H1 (cell line): ENCODE measurements at regions not wholly inside any gene's neighbourhood (a gene's known extent, or its start where the extent isn't known, plus 50 kb on each side); places are given as distances from the start of the nearest gene placed in this dataset.

Experiments
- CTCF ChIA-PET: fragments of 300-600 bp; sonication (Branson Sonifier 250); formaldehyde crosslinking; loops from one replicate; lab custom pipeline; 2021; ENCODE audit not compliant: partially characterized antibody; lab: Charles Lee
- POLR2A ChIA-PET: fragments of 300-600 bp; sonication (Branson Sonifier 250); formaldehyde crosslinking; loops from one replicate; lab custom pipeline; 2021; ENCODE audit warnings: inconsistent platforms; ENCODE audit not compliant: partially characterized antibody; lab: Charles Lee
- DNase-seq, 2 experiments: peaks; one replicate each; pipeline versions ENCODE4 v3.0.0 to v3.0.0-alpha.2; 2010 to 2022; ENCODE audit warnings: low spot score in 2 of 2, low read depth in 1 of 2, mixed read lengths in 1 of 2
- FAIRE-seq: peaks from 2 replicates; lab custom pipeline; 2011; peaks lifted over from hg19 to GRCh38; lab: Jason Lieb, UNC
- H2AFZ ChIP-seq: 2 replicates; pipeline ENCODE4 v1.8.1; 2012; ENCODE audit warnings: low read length, inconsistent platforms
- H2AK5ac ChIP-seq: 2 replicates; pipeline ENCODE4 v1.6.1; 2013; ENCODE audit warnings: low read depth, low read length
- H2BK120ac ChIP-seq: replicated peaks from 2 replicates; pipeline ENCODE3; 2013; ENCODE audit warnings: low read depth, low read length, inconsistent platforms
- H2BK12ac ChIP-seq: 2 replicates; pipeline ENCODE4 v1.6.1; 2013; ENCODE audit warnings: low read depth, low read length
- H2BK15ac ChIP-seq: 2 replicates; pipeline ENCODE4 v1.6.1; 2013; ENCODE audit warnings: low read length
- H2BK20ac ChIP-seq: 2 replicates; pipeline ENCODE4 v1.6.1; 2013; ENCODE audit warnings: low read length
- H2BK5ac ChIP-seq: 2 replicates; pipeline ENCODE4 v1.6.1; 2013; ENCODE audit warnings: low read depth, low read length
- H3K14ac ChIP-seq: 2 replicates; pipeline ENCODE4 v1.6.1; 2013; ENCODE audit warnings: inconsistent platforms; ENCODE audit not compliant: insufficient read length
- H3K18ac ChIP-seq: 2 replicates; pipeline ENCODE4 v1.6.1; 2013; ENCODE audit warnings: low read length; ENCODE audit errors: extremely low read depth
- H3K23ac ChIP-seq: 2 replicates; pipeline ENCODE4 v1.6.1; 2013; ENCODE audit warnings: inconsistent platforms; ENCODE audit not compliant: insufficient read length
- H3K23me2 ChIP-seq: 2 replicates; pipeline ENCODE4 v1.6.1; 2013; ENCODE audit warnings: low read depth, low read length
- H3K27ac ChIP-seq: 2 replicates; pipeline ENCODE4 v1.6.1; 2011; ENCODE audit warnings: low read depth, low read length, inconsistent platforms
- H3K27me3 ChIP-seq, 4 experiments: replicated peaks in 1 of 4; 1 replicate in 1 of 4; 2 replicates in 3 of 4; pipeline versions ENCODE4 v1.6.1 to v1.8.1; 2011 to 2013; ENCODE audit warnings: low read length in 3 of 4, mild to moderate bottlenecking in 3 of 4, inconsistent platforms in 2 of 4, mixed read lengths in 2 of 4, moderate library complexity in 1 of 4; ENCODE audit not compliant: control insufficient read depth in 3 of 4, insufficient read depth in 3 of 4; ENCODE audit errors: extremely low read depth in 1 of 4
- H3K36me3 ChIP-seq, 4 experiments: 2 replicates each; pipeline versions ENCODE4 v1.6.1 to v1.8.1; 2011 to 2013; ENCODE audit warnings: mild to moderate bottlenecking in 4 of 4, low read length in 3 of 4, moderate library complexity in 2 of 4, control low read depth in 1 of 4, inconsistent platforms in 1 of 4; ENCODE audit not compliant: insufficient read depth in 4 of 4, control insufficient read depth in 2 of 4
- H3K4ac ChIP-seq: replicated peaks from 2 replicates; pipeline ENCODE3; 2013; ENCODE audit warnings: low read length, low read depth, mixed read lengths, inconsistent platforms; ENCODE audit not compliant: insufficient read length
- H3K4me1 ChIP-seq, 4 experiments: replicated peaks in 1 of 4; 1 replicate in 1 of 4; 2 replicates in 3 of 4; pipeline versions ENCODE4 v1.6.1 to v1.8.1; 2011 to 2013; ENCODE audit warnings: low read length in 3 of 4, inconsistent platforms in 2 of 4, mixed read lengths in 1 of 4; ENCODE audit not compliant: insufficient read depth in 4 of 4, control insufficient read depth in 3 of 4
- H3K4me2 ChIP-seq, 2 experiments: 2 replicates each; pipeline versions ENCODE4 v1.6.1 to v1.8.1; 2011 to 2013; ENCODE audit warnings: low read depth in 2 of 2, low read length in 2 of 2, control low read depth in 1 of 2, inconsistent platforms in 1 of 2, mild to moderate bottlenecking in 1 of 2; ENCODE audit not compliant: insufficient read depth in 1 of 2
- H3K4me3 ChIP-seq, 4 experiments: fragments of 200-600, 300-600 bp in 1 of 4; sonication (generic), shearing (Covaris generic), sonication (Bioruptor Twin) in 1 of 4; 2 replicates each; pipeline versions ENCODE4 v1.5.1 to v1.8.1; 2011 to 2016; ENCODE audit warnings: low read length in 4 of 4, low read depth in 3 of 4, control low read depth in 2 of 4, inconsistent platforms in 2 of 4, mild to moderate bottlenecking in 2 of 4, mixed read lengths in 1 of 4, moderate library complexity in 1 of 4; ENCODE audit not compliant: insufficient read depth in 2 of 4; ENCODE audit errors: extremely low read depth in 1 of 4
- H3K56ac ChIP-seq: replicated peaks from 2 replicates; pipeline ENCODE3; 2013; ENCODE audit warnings: low read depth, mild to moderate bottlenecking, mixed read lengths, low read length, inconsistent platforms; ENCODE audit not compliant: insufficient read length
- H3K79me1 ChIP-seq: 2 replicates; pipeline ENCODE4 v1.6.1; 2013; ENCODE audit warnings: low read depth, low read length, control low read depth
- H3K79me2 ChIP-seq, 2 experiments: 2 replicates each; pipeline versions ENCODE4 v1.6.1 to v1.8.1; 2012 to 2013; ENCODE audit warnings: low read length in 2 of 2, mild to moderate bottlenecking in 2 of 2, inconsistent platforms in 1 of 2; ENCODE audit not compliant: insufficient read depth in 2 of 2, control insufficient read depth in 1 of 2
- H3K9ac ChIP-seq, 4 experiments: replicated peaks in 1 of 4; 1 replicate in 1 of 4; 2 replicates in 3 of 4; pipeline versions ENCODE4 v1.6.1 to v1.8.1; 2011 to 2013; ENCODE audit warnings: low read depth in 3 of 4, low read length in 3 of 4, control low read depth in 2 of 4, mild to moderate bottlenecking in 2 of 4, moderate library complexity in 2 of 4, inconsistent platforms in 1 of 4; ENCODE audit errors: extremely low read depth in 1 of 4
- H3K9me3 ChIP-seq, 2 experiments: 2 replicates each; pipeline versions ENCODE4 v1.6.1 to v1.8.1; 2012 to 2013; ENCODE audit warnings: mild to moderate bottlenecking in 2 of 2, moderate library complexity in 2 of 2, control low read depth in 1 of 2, inconsistent platforms in 1 of 2, low read depth in 1 of 2, low read length in 1 of 2, mixed read lengths in 1 of 2; ENCODE audit not compliant: insufficient read depth in 2 of 2
- H4K20me1 ChIP-seq, 2 experiments: replicated peaks in 1 of 2; 2 replicates each; pipeline versions ENCODE3 to v1.8.1; 2011 to 2013; ENCODE audit warnings: inconsistent platforms in 2 of 2, low read length in 2 of 2, mild to moderate bottlenecking in 1 of 2; ENCODE audit not compliant: insufficient read depth in 2 of 2, control insufficient read depth in 1 of 2
- H4K5ac ChIP-seq: 2 replicates; pipeline ENCODE4 v1.6.1; 2013; ENCODE audit warnings: low read length, low read depth, mixed read lengths, inconsistent platforms; ENCODE audit not compliant: insufficient read length
- H4K8ac ChIP-seq: 2 replicates; pipeline ENCODE4 v1.8.0; 2013; ENCODE audit warnings: mild to moderate bottlenecking, moderate library complexity, low read length, inconsistent platforms; ENCODE audit not compliant: insufficient read depth; ENCODE audit errors: extremely low read depth
- H4K91ac ChIP-seq: replicated peaks from 2 replicates; pipeline ENCODE3; 2013; ENCODE audit warnings: low read length, mixed read lengths, inconsistent platforms; ENCODE audit not compliant: insufficient read length
- BRCA1 ChIP-seq: IDR thresholded peaks from 2 replicates; pipeline ENCODE4 v1.6.1; 2012; ENCODE audit warnings: low read depth, low read length, improper control_type of control experiment
- CBX8 ChIP-seq: fragments of 300-800, 300-1000 bp; sonication (generic); IDR thresholded peaks from 2 replicates; pipeline ENCODE4 v1.7.1; 2016; ENCODE audit warnings: low read depth, low read length, borderline replicate concordance
- CTBP2 ChIP-seq: IDR thresholded peaks from 2 replicates; pipeline ENCODE4 v1.7.0; 2011; ENCODE audit warnings: borderline replicate concordance, mild to moderate bottlenecking, moderate library complexity, mixed read lengths, low read length; ENCODE audit not compliant: insufficient read depth, insufficient read length
- KDM1A ChIP-seq: fragments of 200-600, 300-600 bp; sonication (generic); IDR thresholded peaks from 2 replicates; pipeline ENCODE4 v1.7.1; 2016; ENCODE audit warnings: mild to moderate bottlenecking, low read length, borderline replicate concordance
- MAX ChIP-seq: IDR thresholded peaks from 2 replicates; pipeline ENCODE4 v1.6.1; 2012; ENCODE audit warnings: inconsistent platforms
- RBBP5 ChIP-seq: IDR thresholded peaks from 2 replicates; pipeline ENCODE4 v1.7.1; 2012; ENCODE audit warnings: low read depth, mild to moderate bottlenecking, inconsistent platforms, low read length, moderate library complexity, borderline replicate concordance
- RFX5 ChIP-seq: IDR thresholded peaks from 2 replicates; pipeline ENCODE4 v1.6.1; 2011; ENCODE audit warnings: low read depth, low read length, improper control_type of control experiment, borderline replicate concordance
- SAP30 ChIP-seq: fragments of 300-600 bp; sonication (generic); IDR thresholded peaks from 2 replicates; pipeline ENCODE4 v1.7.1; 2012; ENCODE audit warnings: low read length, moderate library complexity, mild to moderate bottlenecking, inconsistent platforms; ENCODE audit not compliant: insufficient read depth, insufficient replicate concordance
- SP2 ChIP-seq: IDR thresholded peaks from 2 replicates; pipeline ENCODE4 v1.6.1; 2012; ENCODE audit warnings: mild to moderate bottlenecking, low read length, inconsistent platforms
- SP4 ChIP-seq: IDR thresholded peaks from 2 replicates; pipeline ENCODE4 v1.6.1; 2012; ENCODE audit warnings: low read length, inconsistent platforms
- TAF1 ChIP-seq: IDR thresholded peaks from 2 replicates; pipeline ENCODE4 v1.6.1; 2011; ENCODE audit warnings: mild to moderate bottlenecking, low read depth, low read length
- TCF12 ChIP-seq: IDR thresholded peaks from 2 replicates; pipeline ENCODE4 v1.6.1; 2011; ENCODE audit warnings: low read depth, mild to moderate bottlenecking, low read length
- USF2 ChIP-seq: IDR thresholded peaks from 2 replicates; pipeline ENCODE4 v1.6.1; 2011; ENCODE audit warnings: low read length, improper control_type of control experiment
- YY1 ChIP-seq: IDR thresholded peaks from 2 replicates; pipeline ENCODE4 v1.6.1; 2011; ENCODE audit warnings: low read depth, mild to moderate bottlenecking, low read length
- WGBS, 2 experiments: shearing (Covaris generic) in 1 of 2; methylation state at CpG; one replicate each; pipeline versions ENCODE4 v1.1.6 to v1.1.7; 2013 to 2015; ENCODE audit warnings: low lambda C conversion rate in 2 of 2, mixed read lengths in 2 of 2, inconsistent platforms in 1 of 2, low coverage in 1 of 2, missing lambda C conversion rate in 1 of 2; ENCODE audit not compliant: insufficient replicate concordance in 2 of 2, insufficient coverage in 1 of 2, insufficient read length in 1 of 2; ENCODE audit errors: extremely low coverage in 1 of 2, missing lambda C conversion rate in 1 of 2; 5-methylcytosine and 5-hydroxymethylcytosine counted together

GRCh38 chr2:180268006-180268405 lies 260.9 kb upstream of the CWC22 start:
- no peaks in the 10 kb centered on the region for H3K79me1 ChIP-seq
- no peak for DNase-seq
- H3K27me3 ChIP-seq = no peaks in the 10 kb centered on the region
- H3K23me2 ChIP-seq = no peaks in the 10 kb centered on the region; the same call in 1 of the 2 replicates
- POLR2A ChIA-PET = no interaction called here
- 87% methylated on average over 3 of the region's 3 CpGs; no CpG with 5 or more reads in 1 of the 2 experiments for WGBS, 2 experiments
- no peaks in the 10 kb centered on the region for H3K4me1 ChIP-seq
- 0 out of 4 replicates have a peak, but pooled peaks cover 0 to 6% of the 10 kb centered on the region in 2 experiments for H3K9me3 ChIP-seq
- H2BK12ac ChIP-seq = no peak overlapping the region
- H3K56ac ChIP-seq = no peak overlapping the region
- H3K79me2 ChIP-seq = no peaks in the 10 kb centered on the region
- no peak for FAIRE-seq
- no peak overlapping the region for H4K5ac ChIP-seq
- no peak overlapping the region for H3K4ac ChIP-seq
- no peak overlapping the region for H3K4me2 ChIP-seq
- H3K27ac ChIP-seq = no peak overlapping the region
- no peak overlapping the region for H3K14ac ChIP-seq
- no peak overlapping the region for H4K8ac ChIP-seq
- TF ChIP-seq BRCA1 = no peak
- no peak for TF ChIP-seq KDM1A
- no peak for TF ChIP-seq SP4
- TF ChIP-seq TCF12 = no peak
- no peak for TF ChIP-seq TAF1
- TF ChIP-seq YY1 = no peak
- TF ChIP-seq MAX = no peak
- no peak for TF ChIP-seq SAP30
- TF ChIP-seq CTBP2 = no peak
- TF ChIP-seq RBBP5 = no peak
- no peak for TF ChIP-seq SP2
- TF ChIP-seq CBX8 = no peak
- no peak for TF ChIP-seq USF2
- no peak for TF ChIP-seq RFX5
- TF ChIP-seq, all 59 proteins: peak for 0
- H3K4me3 ChIP-seq = no peak overlapping the region
- H2AK5ac ChIP-seq = no peak overlapping the region
- no peak overlapping the region for H3K18ac ChIP-seq
- H3K23ac ChIP-seq = no peak overlapping the region
- no peak overlapping the region for H2BK5ac ChIP-seq
- H3K36me3 ChIP-seq = no peaks in the 10 kb centered on the region
- no peak overlapping the region for H4K91ac ChIP-seq
- H3K9ac ChIP-seq = no peak overlapping the region
- H2BK15ac ChIP-seq = no peak overlapping the region
- no peak overlapping the region for H2AFZ ChIP-seq
- H2BK20ac ChIP-seq = no peak overlapping the region
- H2BK120ac ChIP-seq = no peak overlapping the region
- CTCF ChIA-PET = no interaction called here
- H4K20me1 ChIP-seq = no peaks in the 10 kb centered on the region
